Loucy (cell line): ENCODE measurements at regions not wholly inside any gene's neighbourhood (a gene's known extent, or its start where the extent isn't known, plus 50 kb on each side); places are given as distances from the start of the nearest gene placed in this dataset.

Source experiments
- CTCF ChIP-seq: fragments of 200-600 bp; sonication (generic); conservative IDR thresholded peaks from 2 replicates; pipeline ENCODE4 v1.5.1; 2014; ENCODE audit warnings: mild to moderate bottlenecking, antibody characterized with exemption, low read length
- EZH2phosphoT487 ChIP-seq: fragments of 200-600 bp; IDR thresholded peaks from 2 replicates; pipeline ENCODE4 v1.6.1; 2018; ENCODE audit warnings: antibody characterized with exemption, mild to moderate bottlenecking, moderate library complexity, borderline replicate concordance

GRCh38 chr2:37582481-37583220, 88.8 kb downstream of the CDC42EP3 start:
- TF ChIP-seq CTCF (no peak), EZH2phosphoT487 (no peak)
